ENCODE measurements at regions not wholly inside any gene's neighbourhood (a gene's known extent, or its start where the extent isn't known, plus 50 kb on each side); places are given as distances from the start of the nearest gene placed in this dataset.

- no peaks in the 10 kb centered on the region for H3K36me3 ChIP-seq (ENCODE audit: insufficient read depth, low read depth, low read length)
- H3K9me3 ChIP-seq (ENCODE audit: insufficient read depth, low read depth, low read length): no peaks in the 10 kb centered on the region
- H3K27ac ChIP-seq (ENCODE audit: low read length): no peak overlapping the region
- no peak overlapping the region for H3K9ac ChIP-seq (ENCODE audit: low read depth, low read length)
- H3K4me3 ChIP-seq (ENCODE audit: low read length): no peak overlapping the region
- H3K4me1 ChIP-seq (ENCODE audit: insufficient read depth, low read length): peaks cover 4% of the 10 kb centered on the region; the same call in 1 of the 2 replicates
- H3K27me3 ChIP-seq (ENCODE audit: insufficient read depth, low read length): no peaks in the 10 kb centered on the region
Measured at GRCh38 chr1:213884942-213885341, 102.8 kb upstream of the PROX1 start.

- H3K4me1 ChIP-seq (ENCODE audit: insufficient read depth, low read length): peaks cover 4% of the 10 kb centered on the region; the same call in 1 of the 2 replicates
- no peaks in the 10 kb centered on the region for H3K36me3 ChIP-seq (ENCODE audit: insufficient read depth, low read depth, low read length)
- H3K27me3 ChIP-seq (ENCODE audit: insufficient read depth, low read length): no peaks in the 10 kb centered on the region
Measured at GRCh38 chr1:213887842-213888241, 99.9 kb upstream of the PROX1 start.

GRCh38 chr1:213891989-213892902 is 95.5 kb upstream of the PROX1 start:
- no peak overlapping the region for H3K9ac ChIP-seq (ENCODE audit: low read depth, low read length)
- no peaks in the 10 kb centered on the region for H3K27me3 ChIP-seq (ENCODE audit: insufficient read depth, low read length)
- H3K4me3 ChIP-seq (ENCODE audit: low read length): no peak overlapping the region
- peaks cover 2% of the 10 kb centered on the region; the same call in 1 of the 2 replicates for H3K9me3 ChIP-seq (ENCODE audit: insufficient read depth, low read depth, low read length)
- H3K36me3 ChIP-seq (ENCODE audit: insufficient read depth, low read depth, low read length): no peaks in the 10 kb centered on the region
- H3K27ac ChIP-seq (ENCODE audit: low read length): no peak overlapping the region
- H3K4me1 ChIP-seq (ENCODE audit: insufficient read depth, low read length): no peaks in the 10 kb centered on the region

More at GRCh38 chr1:213887842-213888241, 99.9 kb upstream of the PROX1 start:
- Histone ChIP-seq H3K27ac (ENCODE audit: low read length) (no peak overlapping the region), H3K9me3 (ENCODE audit: insufficient read depth, low read depth, low read length) (no peaks in the 10 kb centered on the region), H3K4me3 (ENCODE audit: low read length) (no peak overlapping the region), H3K9ac (ENCODE audit: low read depth, low read length) (no peak overlapping the region)

GRCh38 chr1:213898684-213899083 is 89.1 kb upstream of the PROX1 start:
- Histone ChIP-seq H3K27ac (ENCODE audit: low read length) (no peak overlapping the region), H3K36me3 (ENCODE audit: insufficient read depth, low read depth, low read length) (no peaks in the 10 kb centered on the region), H3K9me3 (ENCODE audit: insufficient read depth, low read depth, low read length) (peaks cover 2% of the 10 kb centered on the region; the same call in 1 of the 2 replicates), H3K4me3 (ENCODE audit: low read length) (no peak overlapping the region), H3K4me1 (ENCODE audit: insufficient read depth, low read length) (no peaks in the 10 kb centered on the region), H3K9ac (ENCODE audit: low read depth, low read length) (no peak overlapping the region), H3K27me3 (ENCODE audit: insufficient read depth, low read length) (no peaks in the 10 kb centered on the region)

- Histone ChIP-seq H3K27me3 (ENCODE audit: insufficient read depth, low read length) (no peaks in the 10 kb centered on the region), H3K9me3 (ENCODE audit: insufficient read depth, low read depth, low read length) (peaks cover 2% of the 10 kb centered on the region; the same call in 1 of the 2 replicates), H3K4me3 (ENCODE audit: low read length) (no peak overlapping the region), H3K4me1 (ENCODE audit: insufficient read depth, low read length) (no peaks in the 10 kb centered on the region), H3K27ac (ENCODE audit: low read length) (no peak overlapping the region), H3K36me3 (ENCODE audit: insufficient read depth, low read depth, low read length) (no peaks in the 10 kb centered on the region), H3K9ac (ENCODE audit: low read depth, low read length) (no peak overlapping the region)
Measured at GRCh38 chr1:213899413-213899812, 88.4 kb upstream of the PROX1 start.

GRCh38 chr1:213905344-213905743 is 82.4 kb upstream of the PROX1 start:
- H3K36me3 ChIP-seq (ENCODE audit: insufficient read depth, low read depth, low read length): no peaks in the 10 kb centered on the region
- H3K27me3 ChIP-seq (ENCODE audit: insufficient read depth, low read length): no peaks in the 10 kb centered on the region; the same call in 1 of the 2 replicates
- no peak overlapping the region for H3K4me3 ChIP-seq (ENCODE audit: low read length)
- no peak overlapping the region for H3K9ac ChIP-seq (ENCODE audit: low read depth, low read length)
- H3K9me3 ChIP-seq (ENCODE audit: insufficient read depth, low read depth, low read length): no peaks in the 10 kb centered on the region
- no peak overlapping the region for H3K27ac ChIP-seq (ENCODE audit: low read length)
- H3K4me1 ChIP-seq (ENCODE audit: insufficient read depth, low read length): no peaks in the 10 kb centered on the region

GRCh38 chr1:213908521-213908920 is 79.3 kb upstream of the PROX1 start:
- no peak overlapping the region for H3K27ac ChIP-seq (ENCODE audit: low read length)
- no peaks in the 10 kb centered on the region for H3K36me3 ChIP-seq (ENCODE audit: insufficient read depth, low read depth, low read length)
- H3K4me1 ChIP-seq (ENCODE audit: insufficient read depth, low read length): no peaks in the 10 kb centered on the region

GRCh38 chr1:213914392-213914791 is 73.4 kb upstream of the PROX1 start:
- H3K27me3 ChIP-seq (ENCODE audit: insufficient read depth, low read length): no peaks in the 10 kb centered on the region
- H3K9me3 ChIP-seq (ENCODE audit: insufficient read depth, low read depth, low read length): no peaks in the 10 kb centered on the region
- no peaks in the 10 kb centered on the region for H3K4me1 ChIP-seq (ENCODE audit: insufficient read depth, low read length)
- H3K27ac ChIP-seq (ENCODE audit: low read length): no peak overlapping the region
- no peak overlapping the region for H3K9ac ChIP-seq (ENCODE audit: low read depth, low read length)
- no peak overlapping the region for H3K4me3 ChIP-seq (ENCODE audit: low read length)
- H3K36me3 ChIP-seq (ENCODE audit: insufficient read depth, low read depth, low read length): no peaks in the 10 kb centered on the region

More at GRCh38 chr1:213908521-213908920, 79.3 kb upstream of the PROX1 start:
- H3K9ac ChIP-seq (ENCODE audit: low read depth, low read length): no peak overlapping the region
- H3K9me3 ChIP-seq (ENCODE audit: insufficient read depth, low read depth, low read length): no peaks in the 10 kb centered on the region
- H3K27me3 ChIP-seq (ENCODE audit: insufficient read depth, low read length): no peaks in the 10 kb centered on the region; the same call in 1 of the 2 replicates
- H3K4me3 ChIP-seq (ENCODE audit: low read length): no peak overlapping the region

GRCh38 chr1:213921311-213921710 is 66.5 kb upstream of the PROX1 start:
- no peak overlapping the region for H3K4me3 ChIP-seq (ENCODE audit: low read length)
- H3K9ac ChIP-seq (ENCODE audit: low read depth, low read length): no peak overlapping the region
- H3K27ac ChIP-seq (ENCODE audit: low read length): no peak overlapping the region
- H3K27me3 ChIP-seq (ENCODE audit: insufficient read depth, low read length): no peaks in the 10 kb centered on the region
- no peaks in the 10 kb centered on the region for H3K36me3 ChIP-seq (ENCODE audit: insufficient read depth, low read depth, low read length)
- H3K9me3 ChIP-seq (ENCODE audit: insufficient read depth, low read depth, low read length): no peaks in the 10 kb centered on the region
- H3K4me1 ChIP-seq (ENCODE audit: insufficient read depth, low read length): no peaks in the 10 kb centered on the region

GRCh38 chr1:213921712-213922111 is 66.1 kb upstream of the PROX1 start:
- Histone ChIP-seq H3K27ac (ENCODE audit: low read length) (no peak overlapping the region), H3K36me3 (ENCODE audit: insufficient read depth, low read depth, low read length) (no peaks in the 10 kb centered on the region), H3K4me3 (ENCODE audit: low read length) (no peak overlapping the region), H3K9me3 (ENCODE audit: insufficient read depth, low read depth, low read length) (no peaks in the 10 kb centered on the region), H3K4me1 (ENCODE audit: insufficient read depth, low read length) (no peaks in the 10 kb centered on the region), H3K27me3 (ENCODE audit: insufficient read depth, low read length) (no peaks in the 10 kb centered on the region), H3K9ac (ENCODE audit: low read depth, low read length) (no peak overlapping the region)

- no peaks in the 10 kb centered on the region for H3K27me3 ChIP-seq (ENCODE audit: insufficient read depth, low read length)
- H3K27ac ChIP-seq (ENCODE audit: low read length): no peak overlapping the region
- H3K36me3 ChIP-seq (ENCODE audit: insufficient read depth, low read depth, low read length): no peaks in the 10 kb centered on the region
- H3K9me3 ChIP-seq (ENCODE audit: insufficient read depth, low read depth, low read length): no peaks in the 10 kb centered on the region
- no peaks in the 10 kb centered on the region for H3K4me1 ChIP-seq (ENCODE audit: insufficient read depth, low read length)
- H3K4me3 ChIP-seq (ENCODE audit: low read length): no peak overlapping the region
- no peak overlapping the region for H3K9ac ChIP-seq (ENCODE audit: low read depth, low read length)
Measured at GRCh38 chr1:213925531-213926182, 62.1 kb upstream of the PROX1 start.

GRCh38 chr1:213927846-213928245 is 59.9 kb upstream of the PROX1 start:
- Histone ChIP-seq H3K27ac (ENCODE audit: low read length) (no peak overlapping the region), H3K4me1 (ENCODE audit: insufficient read depth, low read length) (no peaks in the 10 kb centered on the region), H3K4me3 (ENCODE audit: low read length) (no peak overlapping the region), H3K9ac (ENCODE audit: low read depth, low read length) (no peak overlapping the region), H3K27me3 (ENCODE audit: insufficient read depth, low read length) (no peaks in the 10 kb centered on the region), H3K9me3 (ENCODE audit: insufficient read depth, low read depth, low read length) (no peaks in the 10 kb centered on the region), H3K36me3 (ENCODE audit: insufficient read depth, low read depth, low read length) (no peaks in the 10 kb centered on the region)

Data from iPS-20b (cell line).